ENCODE measurements at regions not wholly inside any gene's neighbourhood (a gene's known extent, or its start where the extent isn't known, plus 50 kb on each side); places are given as distances from the start of the nearest gene placed in this dataset.

GRCh38 chr11:37774441-37774840 is 1176.4 kb upstream of the RAG2 start:
- DNase-seq (ENCODE audit: low read depth): no peak

DNA sequence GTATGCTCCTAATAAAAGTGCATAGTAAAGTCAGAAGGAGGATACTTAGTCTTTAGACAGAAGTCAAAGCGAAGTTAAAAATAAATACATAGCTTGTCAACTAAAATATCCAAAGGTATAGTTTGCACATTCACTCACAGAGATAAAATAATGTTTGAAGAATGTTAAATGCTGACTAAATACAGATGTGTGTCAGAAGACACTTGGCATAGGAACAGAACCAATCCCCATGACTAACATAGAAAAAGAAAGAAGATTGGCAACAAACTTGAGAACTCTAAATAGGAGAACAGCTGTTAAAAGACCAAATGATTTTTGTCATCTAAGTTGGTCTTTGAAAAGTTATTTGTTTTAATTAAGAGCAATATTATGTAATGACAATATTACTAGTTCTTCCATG is 1172.1 kb upstream of the RAG2 start:
- no peak for DNase-seq (ENCODE audit: low read depth)

DNA sequence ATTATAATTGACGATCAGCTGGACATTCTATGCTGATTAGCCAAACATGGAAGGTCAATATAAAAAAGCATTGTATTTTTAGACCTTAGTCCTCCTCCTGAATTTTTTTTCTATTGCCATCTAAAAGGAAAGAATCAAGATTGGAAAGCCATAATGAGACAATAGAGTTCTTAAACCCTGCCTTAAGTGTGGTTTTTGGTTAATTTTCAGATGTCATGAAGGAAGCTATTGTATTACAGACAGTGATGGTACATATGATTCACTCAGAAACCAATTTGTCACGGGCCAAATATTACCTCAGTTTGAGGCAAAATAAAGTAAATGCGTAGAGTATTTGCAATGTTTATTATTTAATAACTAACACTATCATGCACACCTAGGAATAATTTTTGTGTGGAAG is 1164.0 kb upstream of the RAG2 start:
- no peak for DNase-seq (ENCODE audit: low read depth)

DNA sequence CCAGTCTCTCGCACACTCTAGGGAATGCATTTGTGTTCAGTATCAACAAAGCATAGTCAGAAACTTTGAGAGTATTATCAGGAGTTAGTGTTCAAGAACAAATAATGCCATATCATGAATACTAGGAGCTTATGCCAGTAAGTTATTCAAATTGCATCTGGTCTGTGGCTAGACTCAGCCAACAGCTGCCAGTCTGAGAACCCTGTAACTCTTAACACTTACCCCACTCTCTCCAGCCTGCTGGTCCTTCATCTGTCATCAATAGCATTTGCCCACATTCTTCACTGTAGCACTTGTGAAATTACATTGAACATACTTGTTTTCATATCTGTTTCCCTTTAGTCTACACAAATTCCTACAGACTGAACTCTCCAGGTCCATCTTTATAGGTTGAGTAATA is 1157.5 kb upstream of the RAG2 start:
- no peak for DNase-seq (ENCODE audit: low read depth)

DNA sequence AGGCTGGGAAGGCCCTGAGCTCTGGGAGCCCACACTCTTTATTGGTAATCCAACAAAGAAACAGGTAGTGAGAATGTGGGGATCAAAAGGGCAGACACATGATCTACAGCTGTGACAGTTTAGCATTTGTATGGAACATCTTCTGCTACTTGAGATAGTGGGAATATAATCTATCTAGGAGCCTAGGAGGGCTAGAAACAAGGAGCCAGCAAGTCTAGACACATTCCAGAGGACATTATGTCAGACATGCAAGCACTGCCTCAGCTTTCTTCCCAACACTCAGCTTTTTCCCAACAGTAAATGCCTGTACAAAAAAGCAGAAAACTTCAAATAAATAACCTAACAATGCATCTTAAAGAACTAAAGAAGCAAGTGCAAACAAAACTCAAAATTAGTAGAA is 1150.6 kb upstream of the RAG2 start:
- no peak for DNase-seq (ENCODE audit: low read depth)

- no peak for DNase-seq (ENCODE audit: low read depth)
Observed at GRCh38 chr11:37747121-37747520, 1149.1 kb upstream of the RAG2 start.

DNA sequence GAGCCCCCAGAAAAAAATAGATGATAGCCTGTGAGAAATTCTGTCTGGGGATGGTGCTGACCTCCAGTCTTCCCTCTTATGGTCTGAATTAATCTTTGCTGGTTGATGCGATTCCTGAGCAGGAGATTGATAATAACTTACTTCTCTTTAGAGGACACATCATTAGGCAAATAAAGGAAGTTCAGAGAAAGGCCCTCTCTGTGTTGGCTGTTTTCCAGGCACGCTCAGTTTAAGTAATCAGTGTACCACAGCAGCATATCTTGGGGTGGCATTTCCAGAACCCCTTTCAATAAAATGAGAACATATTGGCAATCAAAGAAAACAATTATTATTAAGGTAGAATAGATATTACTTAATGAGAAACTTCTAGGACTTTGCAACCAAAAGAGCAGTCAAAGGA is 1129.3 kb upstream of the RAG2 start:
- DNase-seq (ENCODE audit: low read depth): no peak

- DNase-seq (ENCODE audit: low read depth): no peak
Observed at GRCh38 chr11:37724315-37724714, 1126.3 kb upstream of the RAG2 start.

GRCh38 chr11:37721485-37721884 is 1123.4 kb upstream of the RAG2 start:
- no peak for DNase-seq (ENCODE audit: low read depth)

- DNase-seq (ENCODE audit: low read depth): no peak
Observed at GRCh38 chr11:37718431-37718999, 1120.5 kb upstream of the RAG2 start.

GRCh38 chr11:37712251-37712650 is 1114.2 kb upstream of the RAG2 start:
- no peak for DNase-seq (ENCODE audit: low read depth)

DNA sequence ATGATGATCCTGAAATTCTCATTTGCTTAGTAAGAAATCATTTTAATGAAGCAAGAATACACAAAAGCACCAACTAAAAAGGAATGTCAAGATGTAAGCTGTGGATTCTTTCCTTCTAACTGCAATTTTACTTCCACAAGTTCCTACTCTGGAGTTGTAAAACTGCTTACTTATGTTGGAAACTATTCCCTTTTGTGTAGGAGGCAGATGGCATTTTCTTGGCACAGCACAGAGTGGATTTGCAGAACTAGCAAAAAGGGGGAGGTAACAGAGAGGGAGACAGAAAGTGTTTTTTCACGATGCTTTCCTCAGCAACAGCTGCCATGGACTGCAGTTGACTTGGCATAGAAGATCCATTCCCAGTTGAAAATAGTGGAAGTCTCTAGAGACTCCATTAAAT is 1112.0 kb upstream of the RAG2 start:
- no peak for DNase-seq (ENCODE audit: low read depth)

GRCh38 chr11:37704791-37705190 is 1106.8 kb upstream of the RAG2 start:
- no peak for DNase-seq (ENCODE audit: low read depth)

DNA sequence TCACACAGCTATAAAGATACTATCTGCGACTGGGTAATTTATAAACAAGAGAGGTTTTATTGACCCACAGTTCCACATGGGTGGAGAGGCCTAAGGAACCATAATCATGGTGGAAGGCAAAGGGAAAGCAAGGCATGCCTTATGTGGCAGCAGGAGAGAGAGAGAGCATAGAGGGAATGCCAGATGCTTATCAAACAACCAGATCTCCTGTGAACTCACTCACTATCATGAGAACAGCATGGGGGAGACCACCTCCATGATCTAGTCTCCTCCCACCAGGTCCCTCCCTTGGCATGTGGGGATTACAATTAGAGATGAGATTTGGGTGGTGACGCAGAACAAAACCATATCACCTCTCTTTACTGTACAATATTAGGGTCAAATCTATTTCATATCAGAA is 1101.6 kb upstream of the RAG2 start:
- DNase-seq (ENCODE audit: low read depth): no peak

- DNase-seq (ENCODE audit: low read depth): no peak
Observed at GRCh38 chr11:37695283-37695682, 1097.2 kb upstream of the RAG2 start.

DNA sequence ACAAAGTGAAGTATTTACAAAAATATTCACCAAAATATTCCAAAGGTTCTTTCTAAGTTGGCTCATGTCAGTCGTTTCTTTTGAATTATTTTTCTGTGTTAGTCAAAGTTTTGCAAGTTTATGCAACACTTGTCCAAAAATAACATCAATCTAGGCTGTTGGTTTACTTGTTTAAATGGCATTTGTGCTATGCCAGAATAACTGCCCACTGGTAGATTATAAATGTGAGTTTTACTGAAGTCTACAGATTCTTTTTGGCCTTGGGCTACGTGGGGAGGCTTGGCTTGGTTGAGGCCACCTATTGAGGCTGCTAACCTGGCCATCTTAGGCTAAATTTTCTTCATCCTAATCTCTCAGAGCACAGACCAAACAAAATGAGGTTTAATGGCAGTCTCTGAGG is 1091.9 kb upstream of the RAG2 start:
- no peak for DNase-seq (ENCODE audit: low read depth)

GRCh38 chr11:37688456-37688855 is 1090.4 kb upstream of the RAG2 start:
- DNase-seq (ENCODE audit: low read depth): no peak

- no peak for DNase-seq (ENCODE audit: low read depth)
Observed at GRCh38 chr11:37687130-37687529, 1089.1 kb upstream of the RAG2 start.

DNA sequence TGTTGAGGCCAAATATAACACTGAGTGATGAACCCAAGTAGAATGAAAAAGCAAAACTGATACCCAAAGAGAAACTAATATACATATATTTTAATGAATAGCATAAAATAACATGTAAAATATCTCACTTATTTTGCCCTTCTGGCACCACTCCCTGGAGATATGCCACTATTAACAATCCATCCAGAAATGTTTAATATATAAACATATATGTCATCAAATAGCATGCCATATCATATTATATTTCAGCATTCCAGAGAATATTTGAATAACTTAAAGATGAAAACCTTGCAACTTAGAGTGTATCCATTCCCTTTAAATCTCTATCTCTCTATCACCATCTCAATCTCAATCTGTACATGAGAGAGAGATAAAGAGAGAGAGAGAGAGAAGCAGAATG is 1073.3 kb upstream of the RAG2 start:
- no peak for DNase-seq (ENCODE audit: low read depth)

DNA sequence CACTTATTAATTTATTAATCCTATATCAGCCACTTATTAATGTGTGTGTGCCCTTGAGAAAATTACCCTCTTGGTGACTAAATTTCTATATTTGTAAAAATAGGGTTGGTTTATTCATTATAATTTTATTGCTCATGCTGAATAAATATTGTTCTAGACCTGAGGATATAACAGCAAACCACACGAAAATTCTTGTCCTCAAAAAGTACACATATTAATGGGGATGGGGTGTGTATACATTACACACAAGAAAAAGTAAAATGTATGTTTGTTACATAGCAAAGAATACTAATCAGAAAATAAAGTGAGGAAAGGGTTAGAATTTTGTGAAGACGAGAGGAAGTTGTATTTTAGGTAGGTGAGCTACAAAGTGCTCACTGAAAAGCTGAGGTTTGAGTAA is 1068.9 kb upstream of the RAG2 start:
- DNase-seq (ENCODE audit: low read depth): no peak

DNA sequence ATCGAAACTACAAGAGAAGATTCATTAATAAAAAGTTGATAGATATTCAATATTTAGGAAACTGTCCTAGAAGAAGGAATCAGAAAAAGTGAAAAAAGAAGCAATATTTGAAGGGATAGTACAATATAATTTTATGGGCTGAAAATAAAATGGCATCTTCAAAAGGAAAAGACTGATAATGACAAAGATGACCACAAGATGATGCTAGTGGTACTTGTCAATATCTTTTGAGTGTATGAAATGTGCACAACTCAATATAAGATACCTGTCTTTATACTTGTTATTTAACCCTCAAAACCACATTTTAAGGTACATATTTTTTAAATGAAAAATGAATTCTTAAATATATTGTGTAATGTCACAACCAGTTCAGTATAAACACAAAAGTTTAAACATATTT is 1059.6 kb upstream of the RAG2 start:
- DNase-seq (ENCODE audit: low read depth): no peak

GRCh38 chr11:37647767-37648166 is 1049.7 kb upstream of the RAG2 start:
- DNase-seq (ENCODE audit: low read depth): no peak

GRCh38 chr11:37643968-37644367 is 1045.9 kb upstream of the RAG2 start:
- no peak for DNase-seq (ENCODE audit: low read depth)

- DNase-seq (ENCODE audit: low read depth): no peak
Observed at GRCh38 chr11:37642296-37642695, 1044.3 kb upstream of the RAG2 start.

DNA sequence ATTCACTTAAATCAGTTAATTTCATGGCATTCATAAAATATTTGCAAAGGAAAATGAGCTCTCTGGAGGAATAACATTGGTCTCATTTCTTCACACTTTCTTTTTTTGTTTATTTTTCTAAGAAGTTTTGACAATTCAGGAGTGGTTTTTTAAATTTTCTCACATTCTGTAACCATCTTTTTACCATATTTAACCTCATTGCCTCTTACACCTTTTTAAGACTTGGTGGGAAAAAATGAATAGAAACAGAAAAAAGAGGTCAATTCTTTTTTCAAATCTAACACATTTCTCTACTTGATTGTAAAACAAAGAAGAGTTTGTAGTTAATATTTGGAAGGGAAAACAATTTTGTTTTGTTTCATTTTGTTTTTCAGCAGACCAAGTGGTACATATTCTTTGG is 1034.7 kb upstream of the RAG2 start:
- no peak for DNase-seq (ENCODE audit: low read depth)
